ENCODE measurements at regions not wholly inside any gene's neighbourhood (a gene's known extent, or its start where the extent isn't known, plus 50 kb on each side); places are given as distances from the start of the nearest gene placed in this dataset.

- no peak overlapping the region for H3K4me3 ChIP-seq (ENCODE audit: low read depth, low read length)
- no peak for DNase-seq (ENCODE audit: low read depth)
- TF ChIP-seq, protein P1, sequence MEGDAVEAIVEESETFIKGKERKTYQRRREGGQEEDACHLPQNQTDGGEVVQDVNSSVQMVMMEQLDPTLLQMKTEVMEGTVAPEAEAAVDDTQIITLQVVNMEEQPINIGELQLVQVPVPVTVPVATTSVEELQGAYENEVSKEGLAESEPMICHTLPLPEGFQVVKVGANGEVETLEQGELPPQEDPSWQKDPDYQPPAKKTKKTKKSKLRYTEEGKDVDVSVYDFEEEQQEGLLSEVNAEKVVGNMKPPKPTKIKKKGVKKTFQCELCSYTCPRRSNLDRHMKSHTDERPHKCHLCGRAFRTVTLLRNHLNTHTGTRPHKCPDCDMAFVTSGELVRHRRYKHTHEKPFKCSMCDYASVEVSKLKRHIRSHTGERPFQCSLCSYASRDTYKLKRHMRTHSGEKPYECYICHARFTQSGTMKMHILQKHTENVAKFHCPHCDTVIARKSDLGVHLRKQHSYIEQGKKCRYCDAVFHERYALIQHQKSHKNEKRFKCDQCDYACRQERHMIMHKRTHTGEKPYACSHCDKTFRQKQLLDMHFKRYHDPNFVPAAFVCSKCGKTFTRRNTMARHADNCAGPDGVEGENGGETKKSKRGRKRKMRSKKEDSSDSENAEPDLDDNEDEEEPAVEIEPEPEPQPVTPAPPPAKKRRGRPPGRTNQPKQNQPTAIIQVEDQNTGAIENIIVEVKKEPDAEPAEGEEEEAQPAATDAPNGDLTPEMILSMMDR (conservative IDR thresholded peaks at IDR 0.05; ENCODE audit: low read depth, low read length) = no peak
Observed at GRCh38 chr1:68551459-68551858, 54.6 kb upstream of the DEPDC1 start.

GRCh38 chr1:68558321-68559026 lies 61.6 kb upstream of the DEPDC1 start:
- DNase-seq (ENCODE audit: low read depth) = no peak
- TF ChIP-seq, protein P1 (conservative IDR thresholded peaks at IDR 0.05; ENCODE audit: low read depth, low read length) = no peak
- H3K4me3 ChIP-seq (ENCODE audit: low read depth, low read length) = no peak overlapping the region

DNA sequence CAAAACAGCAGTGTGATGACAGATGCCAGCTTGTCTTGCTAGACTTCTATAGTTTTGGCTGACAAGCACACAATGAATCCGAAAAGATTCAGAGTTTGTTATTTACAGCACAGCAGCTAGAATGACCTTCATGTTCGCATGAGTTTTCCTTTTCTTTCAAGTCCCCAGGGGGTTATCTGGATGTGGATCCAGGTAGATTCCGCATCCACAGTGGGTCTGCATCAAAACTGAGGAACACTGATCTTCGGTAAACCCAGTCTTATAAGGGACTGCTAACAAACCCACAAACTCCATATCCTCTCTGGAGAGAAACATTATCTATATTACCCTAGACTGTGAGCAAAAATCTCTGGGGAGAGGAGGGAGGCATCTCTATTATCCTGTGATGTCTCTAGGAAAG lies 69.0 kb upstream of the DEPDC1 start:
- TF ChIP-seq, protein P1 (conservative IDR thresholded peaks at IDR 0.05; ENCODE audit: low read depth, low read length) = no peak
- no peak overlapping the region for H3K4me3 ChIP-seq (ENCODE audit: low read depth, low read length)
- DNase-seq (ENCODE audit: low read depth) = no peak

GRCh38 chr1:68570871-68571270 lies 74.0 kb upstream of the DEPDC1 start:
- DNase-seq (ENCODE audit: low read depth) = no peak

DNA sequence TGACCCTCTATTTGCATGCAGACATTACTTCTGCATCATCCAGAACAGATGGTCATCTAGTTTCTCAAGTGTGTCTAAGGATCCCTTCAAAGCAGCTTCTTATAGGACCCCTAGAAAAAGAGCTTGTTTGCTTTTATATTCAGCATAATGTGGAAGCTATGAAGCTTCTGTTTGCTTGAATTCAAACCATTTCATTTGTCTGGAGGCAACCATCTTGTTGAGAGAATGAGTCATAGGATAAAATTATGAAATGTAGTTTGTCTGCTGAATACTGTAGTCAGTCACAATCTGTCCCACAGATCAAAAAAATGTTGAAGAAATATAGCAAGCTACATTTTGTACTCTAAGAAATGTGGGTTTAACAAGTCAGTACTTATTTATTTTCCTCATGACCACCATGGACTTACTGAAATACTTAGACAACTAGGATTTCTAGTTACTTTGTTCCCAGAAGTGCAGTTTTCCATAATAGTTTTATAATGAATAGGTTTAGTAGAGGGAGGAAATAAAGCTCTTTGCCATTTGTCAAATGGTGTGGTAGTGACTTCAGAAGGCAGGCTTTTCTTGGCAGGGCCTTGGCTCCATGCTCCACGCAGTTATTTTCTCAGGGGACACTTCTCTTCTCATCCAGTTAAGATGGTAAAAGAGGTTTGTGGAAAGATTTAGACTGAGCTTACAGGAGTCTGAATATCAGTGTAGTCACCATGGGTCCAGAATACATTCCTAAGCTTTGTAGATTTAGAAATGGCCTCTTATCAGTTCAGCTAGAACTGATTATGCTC lies 74.8 kb upstream of the DEPDC1 start:
- no peak overlapping the region for H3K4me3 ChIP-seq (ENCODE audit: low read depth, low read length)
- DNase-seq (ENCODE audit: low read depth) = no peak
- TF ChIP-seq, protein P1 (conservative IDR thresholded peaks at IDR 0.05; ENCODE audit: low read depth, low read length) = no peak

More at GRCh38 chr1:68570871-68571270, 74.0 kb upstream of the DEPDC1 start:
- no peak overlapping the region for H3K4me3 ChIP-seq (ENCODE audit: low read depth, low read length)
- TF ChIP-seq, protein P1 (conservative IDR thresholded peaks at IDR 0.05; ENCODE audit: low read depth, low read length) = no peak

DNA sequence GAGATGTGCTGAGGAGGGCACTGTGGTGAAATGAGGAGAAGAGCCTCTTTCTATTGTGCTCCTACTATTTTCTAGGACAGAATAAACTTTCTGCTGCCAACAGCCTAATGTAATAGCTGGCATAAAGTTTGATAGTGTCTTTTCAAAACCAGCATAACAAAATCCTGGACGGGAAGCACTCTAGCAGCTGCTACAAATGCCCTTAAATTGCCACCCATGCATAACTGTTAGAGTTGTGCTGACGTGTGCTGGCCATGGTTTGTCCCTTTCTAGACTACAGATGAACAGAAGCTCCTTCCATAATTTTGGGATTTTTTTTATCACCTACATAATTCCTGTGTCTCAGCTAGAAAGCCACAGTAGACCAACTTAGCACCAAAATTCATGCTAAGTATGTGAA lies 88.5 kb upstream of the DEPDC1 start:
- no peak for DNase-seq (ENCODE audit: low read depth)
- no peak overlapping the region for H3K4me3 ChIP-seq (ENCODE audit: low read depth, low read length)
- TF ChIP-seq, protein P1 (conservative IDR thresholded peaks at IDR 0.05; ENCODE audit: low read depth, low read length) = no peak
